22Rv1 (cell line): ENCODE measurements at regions not wholly inside any gene's neighbourhood (a gene's known extent, or its start where the extent isn't known, plus 50 kb on each side); places are given as distances from the start of the nearest gene placed in this dataset.
A peak's percentile ranks its signal among the peaks of the same experiment; 100 is the strongest.

Experiments used
- H3K27ac ChIP-seq: fragments of 450-650 bp; 2 replicates; pipeline ENCODE4 v1.5.1; 2017
- ZFX ChIP-seq: fragments of 450-650 bp; IDR thresholded peaks from 2 replicates; pipeline ENCODE4 v1.6.1; 2017; ENCODE audit warnings: antibody characterized with exemption, borderline replicate concordance
- TF ChIP-seq, protein P1 (sequence below): fragments of 450-650 bp; IDR thresholded peaks from 2 replicates; pipeline ENCODE4 v1.5.1; 2017; ENCODE audit warnings: mild to moderate bottlenecking

DNA sequence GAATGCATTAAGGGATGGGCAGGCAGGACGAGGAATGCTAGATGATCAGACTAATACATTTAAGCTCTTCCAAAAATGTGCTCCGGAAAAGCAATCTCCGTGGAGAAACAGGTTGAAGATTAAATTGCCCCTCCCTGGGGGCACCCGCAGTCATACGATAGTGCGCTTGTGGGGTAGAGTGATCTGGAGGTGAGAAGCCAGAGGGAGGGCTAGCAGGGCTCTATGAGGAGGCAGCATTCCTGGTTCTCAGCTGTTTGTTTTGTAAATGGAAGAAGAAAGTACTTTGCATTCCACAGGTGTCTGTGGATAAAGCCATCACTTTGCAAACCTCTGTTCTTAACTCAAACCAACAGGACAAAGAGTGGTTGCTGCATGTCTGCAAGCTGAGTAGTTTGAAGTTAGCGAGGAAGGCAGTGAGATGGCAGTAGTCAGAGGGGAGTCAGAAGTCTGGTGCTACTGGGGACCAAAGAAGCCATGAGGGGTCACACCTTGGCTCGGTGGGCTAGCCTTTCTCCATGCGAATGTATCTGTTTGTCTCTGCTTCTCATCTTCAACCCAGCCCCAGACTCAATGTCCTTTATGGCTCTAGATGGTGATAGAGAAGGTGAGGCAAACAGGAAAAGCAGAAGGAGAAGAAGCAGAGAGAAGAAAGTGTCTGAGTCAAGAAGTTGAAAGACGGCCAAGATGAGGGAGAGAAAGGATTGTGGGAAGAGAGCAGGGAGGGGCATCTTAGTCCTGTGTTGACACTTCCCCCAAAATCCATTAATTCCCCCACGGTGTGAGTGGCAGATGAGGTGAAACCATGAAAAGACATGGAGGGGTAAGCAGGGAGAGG lies 65.2 kb upstream of the GJA8 start:
- H3K27ac ChIP-seq: no peak overlapping the region
- no peak for TF ChIP-seq ZFX

DNA sequence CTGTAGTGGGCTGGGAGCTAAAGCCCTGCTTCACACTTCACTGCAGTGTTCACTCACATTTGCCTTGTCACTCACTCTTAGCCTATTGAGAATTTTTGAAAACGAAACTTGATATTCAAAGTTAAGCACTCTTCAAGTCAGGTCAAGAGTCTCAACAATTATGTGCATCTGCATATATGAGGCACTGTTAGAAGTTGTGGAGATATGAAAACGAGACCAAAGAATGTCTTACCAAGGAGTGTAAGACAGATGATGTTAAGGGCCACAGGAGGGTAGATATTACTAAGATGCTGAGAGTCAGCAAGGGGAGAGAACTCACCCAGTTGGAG lies 64.7 kb upstream of the GJA8 start:
- no peak overlapping the region for H3K27ac ChIP-seq
- no peak for TF ChIP-seq ZFX
- TF ChIP-seq, protein P1, sequence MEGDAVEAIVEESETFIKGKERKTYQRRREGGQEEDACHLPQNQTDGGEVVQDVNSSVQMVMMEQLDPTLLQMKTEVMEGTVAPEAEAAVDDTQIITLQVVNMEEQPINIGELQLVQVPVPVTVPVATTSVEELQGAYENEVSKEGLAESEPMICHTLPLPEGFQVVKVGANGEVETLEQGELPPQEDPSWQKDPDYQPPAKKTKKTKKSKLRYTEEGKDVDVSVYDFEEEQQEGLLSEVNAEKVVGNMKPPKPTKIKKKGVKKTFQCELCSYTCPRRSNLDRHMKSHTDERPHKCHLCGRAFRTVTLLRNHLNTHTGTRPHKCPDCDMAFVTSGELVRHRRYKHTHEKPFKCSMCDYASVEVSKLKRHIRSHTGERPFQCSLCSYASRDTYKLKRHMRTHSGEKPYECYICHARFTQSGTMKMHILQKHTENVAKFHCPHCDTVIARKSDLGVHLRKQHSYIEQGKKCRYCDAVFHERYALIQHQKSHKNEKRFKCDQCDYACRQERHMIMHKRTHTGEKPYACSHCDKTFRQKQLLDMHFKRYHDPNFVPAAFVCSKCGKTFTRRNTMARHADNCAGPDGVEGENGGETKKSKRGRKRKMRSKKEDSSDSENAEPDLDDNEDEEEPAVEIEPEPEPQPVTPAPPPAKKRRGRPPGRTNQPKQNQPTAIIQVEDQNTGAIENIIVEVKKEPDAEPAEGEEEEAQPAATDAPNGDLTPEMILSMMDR: no peak

DNA sequence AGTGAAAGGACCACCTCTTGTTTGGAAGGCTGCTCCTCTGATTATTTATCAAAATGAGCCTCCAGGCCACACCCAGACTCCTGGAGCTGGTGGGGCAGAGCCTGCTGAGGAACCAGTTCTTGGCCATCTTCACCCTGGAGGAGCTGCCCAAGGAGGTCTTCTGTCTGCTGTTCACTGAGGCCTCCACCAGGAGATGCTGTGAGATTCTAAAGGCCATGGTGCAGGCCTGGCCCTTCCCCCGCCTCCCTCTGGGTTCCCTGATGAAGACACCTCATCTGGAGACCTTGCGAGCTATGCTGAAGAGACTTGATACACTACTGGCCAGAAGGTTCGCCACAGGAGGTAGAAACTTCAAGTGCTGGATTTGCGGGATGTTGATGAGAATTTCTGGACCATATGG lies 61.7 kb upstream of the GJA8 start:
- TF ChIP-seq ZFX: no peak
- TF ChIP-seq, protein P1: peak; percentile 25; the same call in 1 of the 2 replicates
- no peak overlapping the region for H3K27ac ChIP-seq

DNA sequence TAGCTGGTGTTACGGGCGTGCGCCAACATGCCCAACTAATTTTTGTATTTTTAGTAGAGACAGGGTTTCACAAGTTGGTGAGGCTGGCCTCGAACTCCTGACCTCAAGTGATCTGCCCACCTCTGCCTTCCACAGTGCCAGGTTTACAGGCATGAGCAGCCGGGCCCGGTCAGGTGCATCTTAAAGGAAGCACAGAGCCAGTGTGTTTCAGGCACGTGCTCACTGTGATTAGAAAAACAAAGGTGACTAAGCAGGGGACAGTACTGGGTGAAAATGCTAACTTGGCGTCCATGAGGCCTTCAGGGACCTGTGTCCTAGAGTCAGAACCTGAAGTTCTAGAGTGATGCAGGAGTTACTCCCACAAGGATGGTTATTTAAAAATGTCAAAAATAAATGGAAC lies 60.0 kb upstream of the GJA8 start:
- no peak for TF ChIP-seq ZFX
- TF ChIP-seq, protein P1: no peak
- H3K27ac ChIP-seq: no peak overlapping the region

DNA sequence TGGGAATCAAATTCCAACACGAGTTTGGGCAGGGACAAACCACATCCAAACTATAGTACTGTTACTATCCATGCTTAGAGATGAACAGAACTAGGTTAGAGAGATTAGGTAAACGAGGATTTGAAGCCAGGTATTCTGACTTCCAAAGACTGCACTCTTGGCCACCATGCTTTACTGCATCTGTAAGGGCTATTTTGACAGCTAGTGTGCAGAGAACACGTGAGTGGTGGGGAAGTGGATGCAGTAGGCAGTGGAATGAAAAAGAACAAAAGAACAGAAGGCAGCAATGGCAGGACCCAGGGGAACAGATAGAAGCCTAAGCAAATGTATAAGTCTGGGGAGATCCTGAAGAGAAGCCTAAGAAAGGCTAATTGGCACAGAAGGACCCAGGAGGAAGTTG lies 59.1 kb upstream of the GJA8 start:
- TF ChIP-seq ZFX: no peak
- TF ChIP-seq, protein P1: no peak
- no peak overlapping the region for H3K27ac ChIP-seq

DNA sequence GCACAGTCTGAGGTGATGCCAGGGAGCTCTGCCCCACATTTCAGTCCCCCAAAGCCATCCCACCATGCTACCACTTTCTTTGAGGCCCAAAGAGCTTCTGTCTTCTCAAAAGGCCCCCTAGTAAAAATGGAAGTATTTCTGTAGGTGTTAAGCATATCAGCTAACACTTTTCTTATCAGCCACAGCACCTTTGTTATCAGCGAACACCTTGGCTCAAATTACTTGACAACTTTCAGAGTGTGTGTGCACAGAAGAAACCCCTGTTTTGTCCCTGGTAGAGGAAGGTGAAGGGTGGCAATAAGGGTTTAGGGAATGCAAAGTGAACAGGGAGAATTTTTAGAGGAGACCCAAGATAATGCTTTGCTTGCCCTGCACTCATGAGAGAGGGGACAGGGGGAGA lies 54.8 kb upstream of the GJA8 start:
- no peak overlapping the region for H3K27ac ChIP-seq
- TF ChIP-seq, protein P1: no peak
- TF ChIP-seq ZFX: no peak

DNA sequence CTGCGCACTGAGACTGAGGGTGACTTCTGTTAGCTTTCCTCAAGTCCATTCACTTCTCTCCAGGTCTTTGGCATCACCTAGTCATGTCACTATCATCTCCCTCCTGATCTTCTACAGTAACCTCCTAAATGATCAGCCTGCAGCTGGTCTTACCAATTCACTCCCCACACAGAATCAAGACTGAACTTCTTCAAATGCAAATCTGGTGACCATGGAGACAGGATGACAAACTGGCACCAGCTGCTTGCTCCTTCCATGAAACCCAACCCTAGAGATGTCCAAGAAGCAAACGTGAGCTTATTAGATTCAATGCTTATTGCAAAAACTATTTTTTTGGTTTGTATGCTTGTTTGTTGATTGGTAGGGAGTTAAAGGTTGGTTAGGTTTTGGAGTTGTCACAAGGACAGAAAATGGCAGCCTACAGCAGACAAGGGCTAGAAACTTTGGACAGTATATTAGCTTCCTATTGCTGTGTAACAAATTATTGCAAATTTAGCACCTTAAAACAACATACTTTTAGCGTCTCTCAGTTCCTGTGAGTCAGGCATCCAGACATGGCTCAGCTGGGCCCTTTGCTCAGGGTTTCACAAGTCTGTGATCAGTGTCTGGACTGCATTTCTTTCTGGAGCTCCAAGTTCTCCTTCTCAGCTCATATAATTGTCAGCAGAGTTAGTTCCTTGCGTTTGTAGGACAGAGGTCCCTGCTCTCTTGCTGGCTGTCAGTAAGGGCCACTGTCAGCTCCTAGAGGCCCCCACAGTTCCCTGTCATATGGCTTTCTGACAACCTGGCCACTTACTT lies 53.3 kb upstream of the GJA8 start:
- TF ChIP-seq ZFX: no peak
- TF ChIP-seq, protein P1: no peak
- no peak overlapping the region for H3K27ac ChIP-seq
